Brain microvascular endothelial cell (primary cell): ENCODE measurements at regions not wholly inside any gene's neighbourhood (a gene's known extent, or its start where the extent isn't known, plus 50 kb on each side); places are given as distances from the start of the nearest gene placed in this dataset.

Experiments
- DNase-seq: peaks from one replicate; pipeline ENCODE4 v3.0.0-alpha.2; 2020
- H3K27ac ChIP-seq: fragments of 250-450 bp; sonication (Bioruptor Pico); 2 replicates; pipeline ENCODE4 v1.5.1; 2020; ENCODE audit warnings: mild to moderate bottlenecking, moderate library complexity
- H3K27me3 ChIP-seq: fragments of 250-450 bp; sonication (Bioruptor Pico); replicated peaks from 2 replicates; pipeline ENCODE4 v1.5.1; 2020; ENCODE audit warnings: mild to moderate bottlenecking
- H3K36me3 ChIP-seq: fragments of 250-450 bp; sonication (Bioruptor Pico); replicated peaks from 2 replicates; pipeline ENCODE4 v1.5.1; 2020; ENCODE audit warnings: mild to moderate bottlenecking
- H3K4me3 ChIP-seq: 2 replicates; pipeline ENCODE4 v1.5.1; 2011; ENCODE audit warnings: low read depth, mild to moderate bottlenecking, control low read depth, low read length, moderate library complexity
- in situ Hi-C: cut with HindIII; loops from 2 replicates; pipeline ENCODE4 v1.10.0; 2017; ENCODE audit warnings: low sequenced_read_pairs, low pct_ligation_motif_present
- TF ChIP-seq, protein P1 (sequence below): IDR thresholded peaks from 2 replicates; pipeline ENCODE4 v1.5.1; 2011; ENCODE audit warnings: low read depth, mild to moderate bottlenecking, moderate library complexity, low read length, control low read depth, inconsistent platforms; ENCODE audit errors: missing control alignments

DNA sequence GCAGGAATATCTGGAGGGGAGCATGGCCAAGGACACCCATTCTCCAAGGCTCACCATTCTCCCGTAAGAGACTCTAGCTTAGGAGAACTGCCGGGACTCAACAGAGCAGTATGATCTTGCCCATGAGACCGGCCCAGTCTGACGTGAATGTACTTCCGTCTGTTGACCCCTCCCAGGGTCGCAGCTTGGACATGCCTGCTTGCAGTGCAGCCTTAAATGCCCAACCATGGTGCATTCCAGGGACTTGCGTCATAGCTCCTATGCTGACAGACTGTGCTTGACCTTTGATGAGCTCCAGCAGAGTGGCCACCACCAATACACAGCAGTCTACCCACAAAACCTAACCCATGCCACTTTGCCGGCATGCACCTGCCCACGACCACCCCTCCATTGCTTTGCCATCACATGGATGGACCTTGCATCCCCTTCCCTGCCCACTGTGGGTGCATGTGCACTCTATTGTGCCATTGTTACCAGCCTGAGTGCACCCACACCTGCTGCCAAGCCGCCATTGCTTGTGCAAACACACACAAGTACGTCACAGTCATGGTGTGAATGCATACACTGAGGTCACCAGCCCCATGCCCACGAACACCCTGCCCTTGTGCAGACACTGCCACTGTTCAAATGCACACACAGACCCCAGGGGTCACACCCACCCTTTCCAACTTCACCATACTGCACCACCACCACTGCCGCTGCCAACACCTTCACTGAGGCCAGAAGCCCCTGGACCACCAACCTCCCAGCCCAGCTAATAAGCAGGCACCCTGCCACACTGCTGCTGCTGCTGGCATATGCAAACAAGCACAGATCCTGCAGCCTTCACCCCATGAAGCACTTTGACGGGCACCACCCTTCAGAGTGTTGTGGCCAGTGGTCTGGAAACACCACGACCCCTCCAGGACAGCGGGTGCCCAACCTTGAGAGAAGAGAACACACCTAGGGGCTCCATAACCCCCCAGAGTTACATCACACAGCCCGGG, 1141.3 kb downstream of the BRINP3 start:
- in situ Hi-C loops = no loop called here
- TF ChIP-seq, protein P1, sequence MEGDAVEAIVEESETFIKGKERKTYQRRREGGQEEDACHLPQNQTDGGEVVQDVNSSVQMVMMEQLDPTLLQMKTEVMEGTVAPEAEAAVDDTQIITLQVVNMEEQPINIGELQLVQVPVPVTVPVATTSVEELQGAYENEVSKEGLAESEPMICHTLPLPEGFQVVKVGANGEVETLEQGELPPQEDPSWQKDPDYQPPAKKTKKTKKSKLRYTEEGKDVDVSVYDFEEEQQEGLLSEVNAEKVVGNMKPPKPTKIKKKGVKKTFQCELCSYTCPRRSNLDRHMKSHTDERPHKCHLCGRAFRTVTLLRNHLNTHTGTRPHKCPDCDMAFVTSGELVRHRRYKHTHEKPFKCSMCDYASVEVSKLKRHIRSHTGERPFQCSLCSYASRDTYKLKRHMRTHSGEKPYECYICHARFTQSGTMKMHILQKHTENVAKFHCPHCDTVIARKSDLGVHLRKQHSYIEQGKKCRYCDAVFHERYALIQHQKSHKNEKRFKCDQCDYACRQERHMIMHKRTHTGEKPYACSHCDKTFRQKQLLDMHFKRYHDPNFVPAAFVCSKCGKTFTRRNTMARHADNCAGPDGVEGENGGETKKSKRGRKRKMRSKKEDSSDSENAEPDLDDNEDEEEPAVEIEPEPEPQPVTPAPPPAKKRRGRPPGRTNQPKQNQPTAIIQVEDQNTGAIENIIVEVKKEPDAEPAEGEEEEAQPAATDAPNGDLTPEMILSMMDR = no peak
- no peak for DNase-seq
- H3K27ac ChIP-seq = no peak overlapping the region
- no peak overlapping the region for H3K4me3 ChIP-seq
- H3K27me3 ChIP-seq = no peaks in the 10 kb centered on the region
- no peaks in the 10 kb centered on the region for H3K36me3 ChIP-seq

DNA sequence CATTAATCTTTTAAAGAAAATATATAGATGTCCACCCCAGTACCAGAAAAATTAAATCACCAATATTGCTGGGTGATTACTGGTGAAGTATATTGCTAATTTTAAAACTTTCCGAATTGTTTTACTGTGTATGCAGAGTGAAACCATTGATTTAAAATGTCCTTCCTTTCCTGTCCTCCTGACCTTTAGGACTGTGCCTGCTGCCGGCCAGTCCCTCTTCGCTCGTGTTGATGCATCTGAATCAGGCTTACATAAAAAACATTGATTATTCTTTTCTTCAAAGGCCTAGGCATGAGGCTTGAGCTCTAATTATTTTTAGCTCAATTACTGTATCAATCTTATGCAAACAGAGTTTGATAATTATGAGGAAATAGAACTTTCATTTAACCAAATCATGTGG, 1128.1 kb downstream of the BRINP3 start:
- H3K27ac ChIP-seq = no peak overlapping the region
- no peaks in the 10 kb centered on the region for H3K27me3 ChIP-seq
- TF ChIP-seq, protein P1 = no peak
- in situ Hi-C loops = no loop called here
- H3K36me3 ChIP-seq = no peaks in the 10 kb centered on the region
- no peak for DNase-seq
- no peak overlapping the region for H3K4me3 ChIP-seq

DNA sequence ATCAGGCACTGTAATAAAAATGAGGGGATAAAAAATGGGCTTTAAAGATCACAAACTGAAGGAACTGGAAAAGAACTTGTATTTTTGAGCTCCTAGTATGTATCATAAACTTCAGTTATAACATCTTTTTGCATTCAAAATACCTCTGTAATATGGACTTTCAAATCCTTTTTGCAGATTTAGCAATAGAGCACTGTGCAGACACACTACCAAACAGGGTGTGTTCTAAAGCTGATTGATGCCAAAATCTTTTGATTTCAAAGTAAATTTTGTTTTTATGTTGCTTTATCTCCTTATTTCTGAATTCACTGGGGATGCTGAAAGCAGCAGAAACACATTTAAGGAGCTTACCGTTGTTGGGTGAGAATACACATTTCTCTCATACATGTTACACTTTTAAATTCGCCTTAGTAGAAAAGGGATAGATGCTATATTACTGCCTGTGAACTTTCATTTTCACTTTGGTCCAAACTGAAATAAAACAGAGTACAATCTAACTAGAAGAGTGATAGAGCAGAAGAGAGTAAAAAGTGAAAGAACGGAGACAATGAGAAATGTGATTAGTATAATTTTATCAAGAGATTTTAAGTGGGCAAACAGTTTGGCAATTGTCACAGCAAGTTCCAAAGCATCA, 1126.6 kb downstream of the BRINP3 start:
- in situ Hi-C loops = no loop called here
- no peaks in the 10 kb centered on the region for H3K36me3 ChIP-seq
- H3K27ac ChIP-seq = no peak overlapping the region
- no peaks in the 10 kb centered on the region for H3K27me3 ChIP-seq
- TF ChIP-seq, protein P1 = no peak
- DNase-seq = no peak
- H3K4me3 ChIP-seq = no peak overlapping the region

DNA sequence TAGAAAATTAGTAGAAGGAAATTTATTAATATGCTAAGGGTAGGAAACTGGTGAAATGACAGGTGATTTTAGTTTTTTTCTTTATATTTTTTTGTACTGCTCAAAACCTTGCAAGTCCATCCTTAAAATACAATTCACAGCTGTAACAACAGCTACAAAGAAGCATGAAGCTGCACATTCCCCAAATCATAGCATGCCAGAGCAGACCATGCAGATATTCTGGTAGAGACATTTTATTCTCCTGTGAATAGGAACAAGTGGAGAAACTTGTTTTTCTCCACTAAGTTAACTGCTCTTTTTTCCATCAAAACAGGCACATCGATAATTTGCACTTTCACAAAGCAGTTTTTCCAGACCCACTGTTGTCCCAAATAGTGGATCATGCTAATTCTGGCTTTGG, 1125.7 kb downstream of the BRINP3 start:
- TF ChIP-seq, protein P1 = no peak
- Histone ChIP-seq H3K36me3 (no peaks in the 10 kb centered on the region), H3K27ac (no peak overlapping the region), H3K27me3 (no peaks in the 10 kb centered on the region), H3K4me3 (no peak overlapping the region)
- in situ Hi-C loops = no loop called here
- DNase-seq = no peak

DNA sequence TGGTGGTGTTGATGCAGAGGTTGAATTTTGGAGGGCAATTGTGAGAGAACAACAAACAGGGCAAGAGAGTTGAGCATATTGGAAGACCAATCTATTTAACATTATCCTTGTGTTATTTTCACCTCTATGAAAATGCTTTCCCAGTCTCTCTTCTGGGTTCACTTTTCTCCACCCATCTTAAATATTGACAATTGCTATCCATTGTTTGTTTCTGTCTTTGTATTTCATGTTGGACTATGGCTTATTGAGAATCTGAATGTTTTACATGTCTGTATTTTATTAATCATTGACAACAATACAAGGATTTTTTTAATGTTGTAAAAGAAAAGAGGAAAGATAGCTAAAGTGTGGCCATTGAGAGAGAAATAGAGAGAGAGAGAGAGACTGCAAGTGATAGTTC, 1121.5 kb downstream of the BRINP3 start:
- H3K4me3 ChIP-seq = no peak overlapping the region
- TF ChIP-seq, protein P1 = no peak
- in situ Hi-C loops = no loop called here
- no peak for DNase-seq
- no peaks in the 10 kb centered on the region for H3K27me3 ChIP-seq
- no peaks in the 10 kb centered on the region for H3K36me3 ChIP-seq
- H3K27ac ChIP-seq = no peak overlapping the region
